Keratinocyte (primary cell): ENCODE measurements at regions not wholly inside any gene's neighbourhood (a gene's known extent, or its start where the extent isn't known, plus 50 kb on each side); places are given as distances from the start of the nearest gene placed in this dataset.

ENCODE experiments used
- DNase-seq: peaks from one replicate; pipeline ENCODE4 v3.0.0-alpha.2; 2011; ENCODE audit warnings: low read depth, missing footprints, low spot score
- FAIRE-seq: peaks from 2 replicates; lab custom pipeline; 2011; peaks lifted over from hg19 to GRCh38; lab: Jason Lieb, UNC
- H2AFZ ChIP-seq: 2 replicates; pipeline ENCODE4 v1.6.0; 2012; ENCODE audit warnings: low read length, control low read depth, inconsistent platforms; ENCODE audit not compliant: control insufficient read depth
- H3K27ac ChIP-seq: 2 replicates; pipeline ENCODE4 v1.5.1; 2011; ENCODE audit warnings: low read length; ENCODE audit not compliant: control insufficient read depth, insufficient read depth
- H3K27me3 ChIP-seq: 3 replicates; pipeline ENCODE4 v1.6.0; 2011; ENCODE audit warnings: low read length; ENCODE audit not compliant: control insufficient read depth, insufficient read depth; ENCODE audit errors: extremely low read depth
- H3K36me3 ChIP-seq, 2 experiments: 2 replicates in 1 of 2; 3 replicates in 1 of 2; pipeline ENCODE4 v1.5.1; 2011; ENCODE audit warnings: low read length in 2 of 2, mild to moderate bottlenecking in 1 of 2; ENCODE audit not compliant: control insufficient read depth in 2 of 2, insufficient read depth in 2 of 2; ENCODE audit errors: extremely low read depth in 1 of 2
- H3K4me1 ChIP-seq: 3 replicates; pipeline ENCODE4 v1.5.1; 2011; ENCODE audit warnings: low read length; ENCODE audit not compliant: control insufficient read depth, insufficient read depth; ENCODE audit errors: extremely low read depth
- H3K4me2 ChIP-seq: 3 replicates; pipeline ENCODE4 v1.6.0; 2011; ENCODE audit warnings: low read depth, low read length; ENCODE audit not compliant: control insufficient read depth, insufficient read depth; ENCODE audit errors: extremely low read depth
- H3K4me3 ChIP-seq, 3 experiments: fragments of 200-600 bp in 1 of 3; sonication (generic) in 1 of 3; 2 replicates in 2 of 3; 3 replicates in 1 of 3; pipeline ENCODE4 v1.5.1; 2011 to 2016; ENCODE audit warnings: low read length in 3 of 3, mild to moderate bottlenecking in 3 of 3, control low read depth in 2 of 3, inconsistent platforms in 1 of 3, low read depth in 1 of 3, mixed read lengths in 1 of 3, mixed run types in 1 of 3, moderate library complexity in 1 of 3; ENCODE audit not compliant: control insufficient read depth in 2 of 3, insufficient read depth in 2 of 3; ENCODE audit errors: extremely low read depth in 1 of 3
- H3K79me2 ChIP-seq: 2 replicates; pipeline ENCODE4 v1.6.0; 2012; ENCODE audit warnings: low read length; ENCODE audit not compliant: control insufficient read depth, insufficient read depth
- H3K9ac ChIP-seq: 3 replicates; pipeline ENCODE4 v1.6.0; 2011; ENCODE audit warnings: low read length; ENCODE audit not compliant: control insufficient read depth, insufficient read depth; ENCODE audit errors: extremely low read depth
- H3K9me1 ChIP-seq: 3 replicates; pipeline ENCODE4 v1.6.0; 2011; ENCODE audit warnings: low read length; ENCODE audit not compliant: control insufficient read depth, insufficient read depth; ENCODE audit errors: extremely low read depth
- H3K9me3 ChIP-seq: 2 replicates; pipeline ENCODE4 v1.5.1; 2012; ENCODE audit warnings: low read depth, low read length; ENCODE audit not compliant: control insufficient read depth
- H4K20me1 ChIP-seq: 3 replicates; pipeline ENCODE4 v1.6.0; 2011; ENCODE audit warnings: low read length; ENCODE audit not compliant: control insufficient read depth, insufficient read depth; ENCODE audit errors: extremely low read depth
- CTCF ChIP-seq, 3 experiments: IDR thresholded peaks in 1 of 3; conservative IDR thresholded peaks in 1 of 3; optimal IDR thresholded peaks in 1 of 3; 2 replicates in 2 of 3; 3 replicates in 1 of 3; pipeline versions ENCODE3 to v1.5.1; 2011; ENCODE audit warnings: low read length in 3 of 3, mild to moderate bottlenecking in 3 of 3, moderate library complexity in 2 of 3, control low read depth in 1 of 3, inconsistent platforms in 1 of 3; ENCODE audit not compliant: insufficient read depth in 2 of 3; ENCODE audit errors: extremely low read depth in 1 of 3
- EZH2 ChIP-seq: IDR thresholded peaks from one replicate; pipeline ENCODE4 v1.6.1; 2012; ENCODE audit warnings: inconsistent platforms, mild to moderate bottlenecking, low read length, moderate library complexity
- dilution Hi-C: fragments of 300-500 bp; cut with MboI; formaldehyde crosslinking; loops from one replicate; pipeline ENCODE4 v1.7.0; 2020; ENCODE audit warnings: low sequenced_read_pairs; ENCODE audit not compliant: extremely low pct_ligation_motif_present

GRCh38 chr3:102060814-102061213, 211.5 kb downstream of the NFKBIZ start:
- H3K9me1 ChIP-seq = no peaks in the 10 kb centered on the region
- no peaks in the 10 kb centered on the region for H4K20me1 ChIP-seq
- DNase-seq (no peak), FAIRE-seq (no peak)
- TF ChIP-seq EZH2 (no peak), CTCF (optimal IDR thresholded peaks at IDR 0.05 in 1 of 3, IDR thresholded peaks at IDR 0.05 in 1 of 3, conservative IDR thresholded peaks at IDR 0.05 in 1 of 3; ENCODE audit: extremely low read depth in 1 of 3, insufficient read depth in 2 of 3, low read length in 3 of 3) (no peak)
- no peaks in the 10 kb centered on the region for H3K9me3 ChIP-seq
- no peak overlapping the region for H3K4me3 ChIP-seq
- H2AFZ ChIP-seq = no peak overlapping the region
- dilution Hi-C loops = no loop called here
- H3K79me2 ChIP-seq = no peaks in the 10 kb centered on the region
- no peaks in the 10 kb centered on the region for H3K4me1 ChIP-seq
- no peaks in the 10 kb centered on the region for H3K27me3 ChIP-seq
- H3K27ac ChIP-seq = no peak overlapping the region
- no peak overlapping the region for H3K4me2 ChIP-seq
- no peak overlapping the region for H3K9ac ChIP-seq
- H3K36me3 ChIP-seq = no peaks in the 10 kb centered on the region

GRCh38 chr3:102063572-102063971, 214.3 kb downstream of the NFKBIZ start:
- no peak overlapping the region for H3K9ac ChIP-seq
- no peak overlapping the region for H3K27ac ChIP-seq
- H3K4me2 ChIP-seq = no peak overlapping the region
- TF ChIP-seq EZH2 (no peak), CTCF (optimal IDR thresholded peaks at IDR 0.05 in 1 of 3, IDR thresholded peaks at IDR 0.05 in 1 of 3, conservative IDR thresholded peaks at IDR 0.05 in 1 of 3; ENCODE audit: extremely low read depth in 1 of 3, insufficient read depth in 2 of 3, low read length in 3 of 3) (no peak)
- no peaks in the 10 kb centered on the region for H3K79me2 ChIP-seq
- H3K4me1 ChIP-seq = peaks cover 5% of the 10 kb centered on the region
- no peak overlapping the region for H2AFZ ChIP-seq
- dilution Hi-C loops = no loop called here
- H3K36me3 ChIP-seq = no peaks in the 10 kb centered on the region
- no peaks in the 10 kb centered on the region for H3K9me1 ChIP-seq
- no peaks in the 10 kb centered on the region for H4K20me1 ChIP-seq
- FAIRE-seq = no peak
- no peaks in the 10 kb centered on the region for H3K9me3 ChIP-seq
- no peak for DNase-seq
- no peak overlapping the region for H3K4me3 ChIP-seq
- no peaks in the 10 kb centered on the region for H3K27me3 ChIP-seq
